HepG2 (cell line): ENCODE measurements at regions not wholly inside any gene's neighbourhood (a gene's known extent, or its start where the extent isn't known, plus 50 kb on each side); places are given as distances from the start of the nearest gene placed in this dataset.

Source experiments
- ARNTL ChIP-seq: sonication (generic); formaldehyde crosslinking; IDR thresholded peaks from 2 replicates; pipeline ENCODE4 v1.4.0; 2020; ENCODE audit warnings: mild to moderate bottlenecking, missing genetic modification reagents
- BRCA1 ChIP-seq: sonication (generic); formaldehyde crosslinking; IDR thresholded peaks from 2 replicates; pipeline ENCODE4 v1.4.0; 2020; ENCODE audit warnings: missing genetic modification reagents
- ERF ChIP-seq: IDR thresholded peaks from 2 replicates; pipeline ENCODE4 v1.6.1; 2018; ENCODE audit warnings: missing biosample characterization, missing genetic modification reagents
- GTF2F1 ChIP-seq: fragments of 150-350 bp; IDR thresholded peaks from 2 replicates; pipeline ENCODE4 v1.6.1; 2014; ENCODE audit warnings: low read length
- HNRNPH1 ChIP-seq: fragments of 200-400 bp; formaldehyde crosslinking; optimal IDR thresholded peaks from 2 replicates; pipeline ENCODE3; 2017; ENCODE audit warnings: mild to moderate bottlenecking, low read depth, low read length
- KLF9 ChIP-seq: IDR thresholded peaks from 2 replicates; pipeline ENCODE4 v1.6.1; 2016; ENCODE audit warnings: low read depth
- TAF15 ChIP-seq: fragments of 200-400 bp; formaldehyde crosslinking; IDR thresholded peaks from one replicate; pipeline ENCODE4 v1.6.1; 2018; ENCODE audit warnings: mild to moderate bottlenecking, low read depth, low read length; ENCODE audit not compliant: poor library complexity, severe bottlenecking
- THAP11 ChIP-seq: IDR thresholded peaks from 2 replicates; pipeline ENCODE4 v1.6.1; 2016; ENCODE audit warnings: missing biosample characterization, missing genetic modification reagents
- ZMYM2 ChIP-seq: sonication (generic); formaldehyde crosslinking; IDR thresholded peaks from 2 replicates; pipeline ENCODE4 v1.8.0; 2022; ENCODE audit warnings: mild to moderate bottlenecking, missing genetic modification reagents
- ZNF792 ChIP-seq: IDR thresholded peaks from 2 replicates; pipeline ENCODE4 v1.6.1; 2016
- TF ChIP-seq, protein P1 (sequence below): sonication (generic); formaldehyde crosslinking; IDR thresholded peaks from 2 replicates; pipeline ENCODE4 v1.4.0; 2020; ENCODE audit warnings: missing genetic modification reagents, borderline replicate concordance
- TF ChIP-seq, protein P2 (sequence below): sonication (generic); formaldehyde crosslinking; IDR thresholded peaks from 2 replicates; pipeline ENCODE4 v1.4.0; 2020; ENCODE audit warnings: missing genetic modification reagents
- TF ChIP-seq, protein P3 (sequence below): IDR thresholded peaks from 2 replicates; pipeline ENCODE4 v1.4.0; 2020; ENCODE audit warnings: mild to moderate bottlenecking, missing genetic modification reagents
- TF ChIP-seq, protein P4 (sequence below): sonication (generic); formaldehyde crosslinking; conservative IDR thresholded peaks from 2 replicates; pipeline ENCODE4 v1.8.0; 2022; ENCODE audit warnings: mild to moderate bottlenecking, moderate library complexity, missing genetic modification reagents
- TF ChIP-seq, protein P5 (sequence below): sonication (generic); formaldehyde crosslinking; IDR thresholded peaks from 2 replicates; pipeline ENCODE4 v1.5.1; 2020; ENCODE audit warnings: mild to moderate bottlenecking, moderate library complexity, missing genetic modification reagents

DNA sequence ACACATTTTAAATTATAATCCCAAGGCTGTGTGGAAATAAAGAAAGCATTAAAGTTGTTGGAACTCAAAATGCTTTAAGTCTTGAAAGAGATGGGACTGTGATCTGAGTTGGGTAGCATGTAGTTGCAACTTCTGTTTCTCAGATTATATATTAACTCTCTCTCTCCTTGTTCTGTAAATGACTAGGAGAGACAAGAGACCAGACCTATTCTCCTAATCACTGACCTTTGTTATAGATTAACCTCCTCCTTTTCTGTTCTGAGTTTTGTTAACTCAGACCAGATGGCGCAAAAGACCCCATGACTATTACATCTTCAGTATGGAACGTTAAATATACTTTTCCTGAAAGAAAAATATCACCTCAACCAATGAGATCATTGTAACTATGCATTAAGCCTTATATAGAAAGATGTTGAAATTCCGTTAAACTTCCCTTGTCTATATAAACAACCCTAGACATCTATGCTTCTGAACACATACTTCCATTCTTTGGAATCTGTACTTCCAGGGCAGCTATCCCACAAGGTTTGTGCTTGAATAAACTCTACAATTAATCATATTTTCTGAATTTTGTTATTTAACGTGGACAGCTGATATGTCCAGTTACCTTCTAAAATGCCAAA is 143.5 kb upstream of the TRIM24 start (continued):
- TF ChIP-seq ARNTL (CRISPR knock-in tag): 0 out of 2 replicates have a peak, but pooled peaks have one; percentile 38
- TF ChIP-seq, protein P1, sequence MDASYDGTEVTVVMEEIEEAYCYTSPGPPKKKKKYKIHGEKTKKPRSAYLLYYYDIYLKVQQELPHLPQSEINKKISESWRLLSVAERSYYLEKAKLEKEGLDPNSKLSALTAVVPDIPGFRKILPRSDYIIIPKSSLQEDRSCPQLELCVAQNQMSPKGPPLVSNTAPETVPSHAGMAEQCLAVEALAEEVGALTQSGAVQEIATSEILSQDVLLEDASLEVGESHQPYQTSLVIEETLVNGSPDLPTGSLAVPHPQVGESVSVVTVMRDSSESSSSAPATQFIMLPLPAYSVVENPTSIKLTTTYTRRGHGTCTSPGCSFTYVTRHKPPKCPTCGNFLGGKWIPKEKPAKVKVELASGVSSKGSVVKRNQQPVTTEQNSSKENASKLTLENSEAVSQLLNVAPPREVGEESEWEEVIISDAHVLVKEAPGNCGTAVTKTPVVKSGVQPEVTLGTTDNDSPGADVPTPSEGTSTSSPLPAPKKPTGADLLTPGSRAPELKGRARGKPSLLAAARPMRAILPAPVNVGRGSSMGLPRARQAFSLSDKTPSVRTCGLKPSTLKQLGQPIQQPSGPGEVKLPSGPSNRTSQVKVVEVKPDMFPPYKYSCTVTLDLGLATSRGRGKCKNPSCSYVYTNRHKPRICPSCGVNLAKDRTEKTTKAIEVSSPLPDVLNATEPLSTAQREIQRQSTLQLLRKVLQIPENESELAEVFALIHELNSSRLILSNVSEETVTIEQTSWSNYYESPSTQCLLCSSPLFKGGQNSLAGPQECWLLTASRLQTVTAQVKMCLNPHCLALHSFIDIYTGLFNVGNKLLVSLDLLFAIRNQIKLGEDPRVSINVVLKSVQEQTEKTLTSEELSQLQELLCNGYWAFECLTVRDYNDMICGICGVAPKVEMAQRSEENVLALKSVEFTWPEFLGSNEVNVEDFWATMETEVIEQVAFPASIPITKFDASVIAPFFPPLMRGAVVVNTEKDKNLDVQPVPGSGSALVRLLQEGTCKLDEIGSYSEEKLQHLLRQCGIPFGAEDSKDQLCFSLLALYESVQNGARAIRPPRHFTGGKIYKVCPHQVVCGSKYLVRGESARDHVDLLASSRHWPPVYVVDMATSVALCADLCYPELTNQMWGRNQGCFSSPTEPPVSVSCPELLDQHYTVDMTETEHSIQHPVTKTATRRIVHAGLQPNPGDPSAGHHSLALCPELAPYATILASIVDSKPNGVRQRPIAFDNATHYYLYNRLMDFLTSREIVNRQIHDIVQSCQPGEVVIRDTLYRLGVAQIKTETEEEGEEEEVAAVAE (CRISPR knock-in tag): peak; percentile 58; the same call in 1 of the 2 replicates
- TF ChIP-seq, protein P2, sequence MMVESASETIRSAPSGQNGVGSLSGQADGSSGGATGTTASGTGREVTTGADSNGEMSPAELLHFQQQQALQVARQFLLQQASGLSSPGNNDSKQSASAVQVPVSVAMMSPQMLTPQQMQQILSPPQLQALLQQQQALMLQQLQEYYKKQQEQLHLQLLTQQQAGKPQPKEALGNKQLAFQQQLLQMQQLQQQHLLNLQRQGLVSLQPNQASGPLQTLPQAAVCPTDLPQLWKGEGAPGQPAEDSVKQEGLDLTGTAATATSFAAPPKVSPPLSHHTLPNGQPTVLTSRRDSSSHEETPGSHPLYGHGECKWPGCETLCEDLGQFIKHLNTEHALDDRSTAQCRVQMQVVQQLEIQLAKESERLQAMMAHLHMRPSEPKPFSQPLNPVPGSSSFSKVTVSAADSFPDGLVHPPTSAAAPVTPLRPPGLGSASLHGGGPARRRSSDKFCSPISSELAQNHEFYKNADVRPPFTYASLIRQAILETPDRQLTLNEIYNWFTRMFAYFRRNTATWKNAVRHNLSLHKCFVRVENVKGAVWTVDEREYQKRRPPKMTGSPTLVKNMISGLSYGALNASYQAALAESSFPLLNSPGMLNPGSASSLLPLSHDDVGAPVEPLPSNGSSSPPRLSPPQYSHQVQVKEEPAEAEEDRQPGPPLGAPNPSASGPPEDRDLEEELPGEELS (CRISPR knock-in tag): peak; percentile 81
- TF ChIP-seq BRCA1 (CRISPR knock-in tag): no peak
- peak; percentile 58 for TF ChIP-seq THAP11 (CRISPR knock-in tag)
- no peak for TF ChIP-seq TAF15
- TF ChIP-seq, protein P3, sequence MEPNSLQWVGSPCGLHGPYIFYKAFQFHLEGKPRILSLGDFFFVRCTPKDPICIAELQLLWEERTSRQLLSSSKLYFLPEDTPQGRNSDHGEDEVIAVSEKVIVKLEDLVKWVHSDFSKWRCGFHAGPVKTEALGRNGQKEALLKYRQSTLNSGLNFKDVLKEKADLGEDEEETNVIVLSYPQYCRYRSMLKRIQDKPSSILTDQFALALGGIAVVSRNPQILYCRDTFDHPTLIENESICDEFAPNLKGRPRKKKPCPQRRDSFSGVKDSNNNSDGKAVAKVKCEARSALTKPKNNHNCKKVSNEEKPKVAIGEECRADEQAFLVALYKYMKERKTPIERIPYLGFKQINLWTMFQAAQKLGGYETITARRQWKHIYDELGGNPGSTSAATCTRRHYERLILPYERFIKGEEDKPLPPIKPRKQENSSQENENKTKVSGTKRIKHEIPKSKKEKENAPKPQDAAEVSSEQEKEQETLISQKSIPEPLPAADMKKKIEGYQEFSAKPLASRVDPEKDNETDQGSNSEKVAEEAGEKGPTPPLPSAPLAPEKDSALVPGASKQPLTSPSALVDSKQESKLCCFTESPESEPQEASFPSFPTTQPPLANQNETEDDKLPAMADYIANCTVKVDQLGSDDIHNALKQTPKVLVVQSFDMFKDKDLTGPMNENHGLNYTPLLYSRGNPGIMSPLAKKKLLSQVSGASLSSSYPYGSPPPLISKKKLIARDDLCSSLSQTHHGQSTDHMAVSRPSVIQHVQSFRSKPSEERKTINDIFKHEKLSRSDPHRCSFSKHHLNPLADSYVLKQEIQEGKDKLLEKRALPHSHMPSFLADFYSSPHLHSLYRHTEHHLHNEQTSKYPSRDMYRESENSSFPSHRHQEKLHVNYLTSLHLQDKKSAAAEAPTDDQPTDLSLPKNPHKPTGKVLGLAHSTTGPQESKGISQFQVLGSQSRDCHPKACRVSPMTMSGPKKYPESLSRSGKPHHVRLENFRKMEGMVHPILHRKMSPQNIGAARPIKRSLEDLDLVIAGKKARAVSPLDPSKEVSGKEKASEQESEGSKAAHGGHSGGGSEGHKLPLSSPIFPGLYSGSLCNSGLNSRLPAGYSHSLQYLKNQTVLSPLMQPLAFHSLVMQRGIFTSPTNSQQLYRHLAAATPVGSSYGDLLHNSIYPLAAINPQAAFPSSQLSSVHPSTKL (CRISPR knock-in tag): peak; percentile 93
- TF ChIP-seq, protein P4, sequence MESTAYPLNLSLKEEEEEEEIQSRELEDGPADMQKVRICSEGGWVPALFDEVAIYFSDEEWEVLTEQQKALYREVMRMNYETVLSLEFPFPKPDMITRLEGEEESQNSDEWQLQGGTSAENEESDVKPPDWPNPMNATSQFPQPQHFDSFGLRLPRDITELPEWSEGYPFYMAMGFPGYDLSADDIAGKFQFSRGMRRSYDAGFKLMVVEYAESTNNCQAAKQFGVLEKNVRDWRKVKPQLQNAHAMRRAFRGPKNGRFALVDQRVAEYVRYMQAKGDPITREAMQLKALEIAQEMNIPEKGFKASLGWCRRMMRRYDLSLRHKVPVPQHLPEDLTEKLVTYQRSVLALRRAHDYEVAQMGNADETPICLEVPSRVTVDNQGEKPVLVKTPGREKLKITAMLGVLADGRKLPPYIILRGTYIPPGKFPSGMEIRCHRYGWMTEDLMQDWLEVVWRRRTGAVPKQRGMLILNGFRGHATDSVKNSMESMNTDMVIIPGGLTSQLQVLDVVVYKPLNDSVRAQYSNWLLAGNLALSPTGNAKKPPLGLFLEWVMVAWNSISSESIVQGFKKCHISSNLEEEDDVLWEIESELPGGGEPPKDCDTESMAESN (CRISPR knock-in tag): 0 out of 2 replicates have a peak, but pooled peaks have one; percentile 2
- TF ChIP-seq, protein P5, sequence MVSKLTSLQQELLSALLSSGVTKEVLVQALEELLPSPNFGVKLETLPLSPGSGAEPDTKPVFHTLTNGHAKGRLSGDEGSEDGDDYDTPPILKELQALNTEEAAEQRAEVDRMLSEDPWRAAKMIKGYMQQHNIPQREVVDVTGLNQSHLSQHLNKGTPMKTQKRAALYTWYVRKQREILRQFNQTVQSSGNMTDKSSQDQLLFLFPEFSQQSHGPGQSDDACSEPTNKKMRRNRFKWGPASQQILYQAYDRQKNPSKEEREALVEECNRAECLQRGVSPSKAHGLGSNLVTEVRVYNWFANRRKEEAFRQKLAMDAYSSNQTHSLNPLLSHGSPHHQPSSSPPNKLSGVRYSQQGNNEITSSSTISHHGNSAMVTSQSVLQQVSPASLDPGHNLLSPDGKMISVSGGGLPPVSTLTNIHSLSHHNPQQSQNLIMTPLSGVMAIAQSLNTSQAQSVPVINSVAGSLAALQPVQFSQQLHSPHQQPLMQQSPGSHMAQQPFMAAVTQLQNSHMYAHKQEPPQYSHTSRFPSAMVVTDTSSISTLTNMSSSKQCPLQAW: peak; percentile 69
- TF ChIP-seq ERF (CRISPR knock-in tag): 0 out of 2 replicates have a peak, but pooled peaks have one; percentile 32
- TF ChIP-seq ZNF792: 0 out of 2 replicates have a peak, but pooled peaks have one; percentile 19
- no peak for TF ChIP-seq ZMYM2
- TF ChIP-seq GTF2F1: peak; percentile 67; the same call in 1 of the 2 replicates
- TF ChIP-seq HNRNPH1: no peak
- TF ChIP-seq KLF9: no peak
